Hepatocyte (in vitro differentiated cells): ENCODE measurements at regions not wholly inside any gene's neighbourhood (a gene's known extent, or its start where the extent isn't known, plus 50 kb on each side); places are given as distances from the start of the nearest gene placed in this dataset.

Experiments used
- EZH2 ChIP-seq: fragments of 200-600 bp; sonication (generic); IDR thresholded peaks from 2 replicates; pipeline ENCODE4 v1.6.1; 2016; ENCODE audit warnings: antibody characterized with exemption, mild to moderate bottlenecking, borderline replicate concordance
- EZH2phosphoT487 ChIP-seq: fragments of 200-600 bp; sonication (generic); IDR thresholded peaks from one replicate; pipeline ENCODE4 v1.6.1; 2018; ENCODE audit warnings: antibody characterized with exemption, mild to moderate bottlenecking, low read depth, moderate library complexity; ENCODE audit not compliant: unreplicated experiment, severe bottlenecking
- TF ChIP-seq, protein P1 (sequence below): fragments of 200-600 bp; sonication (generic); IDR thresholded peaks from 2 replicates; pipeline ENCODE4 v1.5.1; 2016; ENCODE audit warnings: antibody characterized with exemption, mild to moderate bottlenecking; ENCODE audit not compliant: poor library complexity

DNA sequence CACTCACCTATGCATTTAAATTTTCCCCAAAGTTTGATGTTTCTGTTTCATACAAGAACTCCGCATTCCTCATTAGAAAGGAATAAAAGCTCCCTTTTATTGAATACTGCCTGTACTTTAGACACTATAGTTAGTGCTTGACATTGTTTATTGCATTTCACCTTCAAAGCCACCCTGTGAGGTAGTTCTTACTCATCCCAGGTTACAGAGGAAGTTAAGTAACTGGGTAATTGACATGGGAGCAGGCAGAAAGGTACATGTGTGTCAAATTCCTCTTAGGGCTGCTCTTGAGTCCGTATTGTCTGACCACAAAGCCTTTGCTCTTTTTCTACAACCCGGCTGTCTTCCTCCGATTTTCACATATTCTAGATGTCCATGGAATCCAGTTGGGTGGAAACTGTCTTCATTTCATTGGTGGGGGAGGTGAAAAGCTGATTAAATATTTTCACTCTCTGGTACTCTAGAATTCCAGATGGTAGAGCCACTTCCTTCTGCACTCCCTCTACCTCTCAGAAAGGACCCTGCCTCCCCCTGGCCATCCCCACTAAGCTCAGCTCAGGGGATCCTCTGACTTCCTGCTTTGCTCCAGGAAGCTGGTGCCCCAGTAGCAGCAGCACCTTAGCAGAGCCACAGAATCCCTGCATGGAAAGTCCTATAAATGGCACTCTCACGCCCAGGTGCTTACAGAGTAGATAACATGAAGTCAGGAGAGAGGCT lies 319.2 kb downstream of the LRATD1 start:
- TF ChIP-seq, protein P1, sequence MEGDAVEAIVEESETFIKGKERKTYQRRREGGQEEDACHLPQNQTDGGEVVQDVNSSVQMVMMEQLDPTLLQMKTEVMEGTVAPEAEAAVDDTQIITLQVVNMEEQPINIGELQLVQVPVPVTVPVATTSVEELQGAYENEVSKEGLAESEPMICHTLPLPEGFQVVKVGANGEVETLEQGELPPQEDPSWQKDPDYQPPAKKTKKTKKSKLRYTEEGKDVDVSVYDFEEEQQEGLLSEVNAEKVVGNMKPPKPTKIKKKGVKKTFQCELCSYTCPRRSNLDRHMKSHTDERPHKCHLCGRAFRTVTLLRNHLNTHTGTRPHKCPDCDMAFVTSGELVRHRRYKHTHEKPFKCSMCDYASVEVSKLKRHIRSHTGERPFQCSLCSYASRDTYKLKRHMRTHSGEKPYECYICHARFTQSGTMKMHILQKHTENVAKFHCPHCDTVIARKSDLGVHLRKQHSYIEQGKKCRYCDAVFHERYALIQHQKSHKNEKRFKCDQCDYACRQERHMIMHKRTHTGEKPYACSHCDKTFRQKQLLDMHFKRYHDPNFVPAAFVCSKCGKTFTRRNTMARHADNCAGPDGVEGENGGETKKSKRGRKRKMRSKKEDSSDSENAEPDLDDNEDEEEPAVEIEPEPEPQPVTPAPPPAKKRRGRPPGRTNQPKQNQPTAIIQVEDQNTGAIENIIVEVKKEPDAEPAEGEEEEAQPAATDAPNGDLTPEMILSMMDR = no peak
- TF ChIP-seq EZH2 (no peak), EZH2phosphoT487 (no peak)
